ENCODE measurements at regions not wholly inside any gene's neighbourhood (a gene's known extent, or its start where the extent isn't known, plus 50 kb on each side); places are given as distances from the start of the nearest gene placed in this dataset.

GRCh38 chr10:123576706-123577105 is 89.4 kb upstream of the GPR26 start:
- POLR2A ChIA-PET: no interaction called here
- CTCF ChIA-PET: no interaction called here

GRCh38 chr10:123577921-123578461 is 88.2 kb upstream of the GPR26 start:
- ChIA-PET POLR2A (no interaction called here), CTCF (no interaction called here)

DNA sequence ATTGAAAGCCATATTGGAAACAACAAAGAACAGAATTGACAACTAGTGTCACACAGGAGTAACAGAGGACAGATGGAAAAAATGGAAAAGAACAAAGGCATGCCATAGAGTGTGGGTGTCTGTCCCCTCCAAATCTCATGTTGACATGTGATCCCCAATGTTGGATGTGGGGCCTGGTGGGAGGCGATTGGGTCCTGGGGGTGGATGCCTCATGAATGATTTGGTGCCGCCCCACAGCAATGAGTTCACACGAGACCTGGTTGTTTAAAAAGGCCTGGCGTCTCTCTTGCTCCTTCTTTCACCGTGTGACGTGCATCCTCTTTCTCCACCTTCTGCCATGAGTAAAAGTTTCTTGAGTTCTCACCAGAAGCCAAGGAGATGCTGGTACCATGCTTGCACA is 87.4 kb upstream of the GPR26 start:
- ChIA-PET POLR2A (no interaction called here), CTCF (interaction anchor here (0.6 kb wide), 1 partner anchor 1671 kb away, joined by 4 read pairs; no protein-coding TSS in a partner anchor)

DNA sequence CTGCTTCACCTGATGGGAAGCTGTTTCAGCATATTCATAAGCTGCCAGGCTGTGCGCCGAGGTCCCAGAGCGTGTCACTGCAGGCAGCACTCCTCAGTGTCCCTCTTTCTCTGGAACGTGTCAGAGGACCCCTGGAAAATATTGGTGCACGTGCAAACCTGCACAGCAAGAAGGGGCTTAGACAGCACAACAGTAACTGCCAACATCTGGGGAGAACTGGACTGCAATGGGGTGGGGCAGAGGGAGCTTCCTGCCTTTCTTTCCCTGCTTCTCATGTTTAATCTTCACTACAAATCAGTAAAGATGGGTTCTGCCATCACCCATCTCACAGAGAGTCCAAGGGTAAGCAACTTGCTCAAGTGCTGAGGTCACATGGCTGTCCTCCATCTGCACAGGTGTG is 86.5 kb upstream of the GPR26 start:
- ChIA-PET POLR2A (no interaction called here), CTCF (interaction anchor here (0.9 kb wide), 1 partner anchor 20 kb away, joined by 3 read pairs; no protein-coding TSS in a partner anchor)

DNA sequence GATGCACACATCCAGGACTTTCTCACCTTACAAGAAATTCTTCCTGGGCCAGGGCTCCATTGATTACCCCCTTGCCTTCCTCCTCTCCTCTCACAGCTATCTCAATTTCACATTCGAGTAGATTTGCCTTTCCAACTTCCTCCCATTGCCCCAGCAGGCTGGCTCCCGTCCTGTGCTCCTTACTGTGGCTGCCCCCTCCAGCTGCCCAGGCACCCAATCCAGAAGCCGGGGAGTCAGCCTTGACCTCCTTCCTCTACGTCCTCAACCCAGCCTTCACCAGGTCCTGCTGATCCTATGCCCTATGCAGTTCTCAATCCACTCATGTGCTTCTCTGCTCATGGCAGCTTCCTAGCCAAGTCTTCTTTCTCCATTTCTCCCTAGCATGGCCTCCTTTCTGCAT is 85.7 kb upstream of the GPR26 start:
- ChIA-PET POLR2A (interaction anchor here (0.5 kb wide), 1 partner anchor 13 kb away, joined by 3 read pairs; no protein-coding TSS in a partner anchor), CTCF (interaction anchor here (0.9 kb wide), 1 partner anchor 19 kb away, joined by 3 read pairs; no protein-coding TSS in a partner anchor)

DNA sequence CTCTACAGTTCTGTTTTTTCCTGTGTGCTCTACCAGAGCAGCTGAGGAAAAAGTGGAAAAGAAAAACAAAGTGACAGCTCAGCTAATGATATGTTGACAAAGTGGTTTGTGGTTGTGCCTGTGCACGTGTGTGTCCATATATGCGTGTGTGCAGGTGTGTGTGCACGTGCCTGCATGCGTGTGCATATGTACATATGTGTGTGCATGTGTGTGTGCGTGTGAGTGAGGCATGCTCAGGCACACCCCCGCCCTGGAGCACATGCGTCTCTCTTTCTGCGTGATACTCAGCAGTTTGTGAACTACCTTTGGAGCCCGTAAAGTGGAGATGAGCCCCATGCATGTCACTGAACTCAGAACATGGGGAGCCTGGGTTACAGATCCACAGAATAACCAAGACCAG is 84.5 kb upstream of the GPR26 start:
- POLR2A ChIA-PET: no interaction called here
- CTCF ChIA-PET: interaction anchor here (0.9 to 1.4 kb wide), 2 partner anchors 386 to 807 kb away, joined by 4 read pairs; no protein-coding TSS in a partner anchor

- ChIA-PET POLR2A (no interaction called here), CTCF (interaction anchor here (0.7 to 1.4 kb wide), 4 partner anchors 25 to 806 kb away, joined by 3 to 4 read pairs (median 4); no protein-coding TSS in a partner anchor)
Observed at GRCh38 chr10:123582084-123582989, 83.8 kb upstream of the GPR26 start.

DNA sequence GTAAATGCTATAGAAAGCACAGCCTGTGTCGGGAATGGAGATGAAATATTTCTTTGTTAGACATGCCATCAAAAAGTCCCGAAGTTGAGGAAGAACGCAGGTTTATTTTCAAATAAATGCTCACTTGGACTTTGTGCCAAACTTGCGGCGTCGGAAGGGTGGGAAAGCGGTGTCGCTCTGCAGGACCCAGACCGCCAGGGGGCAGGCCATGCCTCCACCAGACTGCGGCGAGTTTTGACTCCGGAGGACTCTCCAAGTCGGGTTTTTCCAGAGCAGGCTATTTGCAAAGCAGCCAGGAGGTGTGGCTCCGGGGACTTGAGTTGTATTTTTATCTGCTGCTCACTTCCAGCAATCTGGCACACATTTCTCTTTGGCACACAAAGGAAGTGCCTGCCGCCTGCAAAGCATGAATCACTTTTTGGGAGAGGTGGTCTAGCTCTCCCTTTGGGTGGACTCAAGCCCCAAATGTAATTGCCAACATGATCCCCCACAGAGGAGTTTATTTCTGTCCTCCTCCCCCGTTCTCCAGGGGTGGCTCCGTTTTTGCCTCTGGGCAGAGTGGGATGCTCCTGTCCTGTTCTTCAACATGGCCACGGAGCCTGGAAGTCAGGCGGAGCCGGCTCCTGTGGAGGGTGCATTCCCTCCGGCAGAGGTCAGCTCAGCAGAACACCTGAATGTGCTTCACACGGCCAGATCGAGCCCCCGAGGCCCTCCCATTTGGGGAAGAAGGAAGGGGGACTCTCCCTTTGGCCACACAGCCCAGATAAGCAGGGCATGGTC is 82.3 kb upstream of the GPR26 start:
- POLR2A ChIA-PET: no interaction called here
- CTCF ChIA-PET: no interaction called here

GRCh38 chr10:123584419-123584775 is 81.8 kb upstream of the GPR26 start:
- CTCF ChIA-PET: no interaction called here
- POLR2A ChIA-PET: no interaction called here

GRCh38 chr10:123585477-123586445 is 80.4 kb upstream of the GPR26 start:
- ChIA-PET POLR2A (no interaction called here), CTCF (interaction anchor here (0.6 kb wide), 1 partner anchor 1664 kb away, joined by 4 read pairs; no protein-coding TSS in a partner anchor)

DNA sequence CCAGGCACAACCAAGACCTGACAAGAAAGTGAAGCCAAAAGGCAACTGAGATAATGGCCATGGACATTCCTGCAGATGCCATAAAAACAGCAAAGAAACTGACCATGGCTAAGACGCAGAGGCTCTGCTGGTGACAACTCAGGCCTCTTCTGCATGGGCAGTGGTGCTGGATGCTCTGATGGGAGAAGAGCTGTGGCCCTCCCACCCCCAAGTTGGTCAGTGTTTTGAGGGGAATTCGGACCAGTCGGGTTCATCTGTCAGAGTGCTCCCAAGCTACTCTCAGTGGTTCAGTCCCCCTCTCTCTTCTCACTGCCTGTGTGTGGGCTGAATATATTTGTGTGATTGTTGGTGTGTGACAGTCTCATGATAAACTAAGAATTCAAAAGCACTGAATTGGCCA is 79.0 kb upstream of the GPR26 start:
- CTCF ChIA-PET: interaction anchor here (0.6 kb wide), 1 partner anchor 868 kb away, joined by 3 read pairs; no protein-coding TSS in a partner anchor
- POLR2A ChIA-PET: no interaction called here

DNA sequence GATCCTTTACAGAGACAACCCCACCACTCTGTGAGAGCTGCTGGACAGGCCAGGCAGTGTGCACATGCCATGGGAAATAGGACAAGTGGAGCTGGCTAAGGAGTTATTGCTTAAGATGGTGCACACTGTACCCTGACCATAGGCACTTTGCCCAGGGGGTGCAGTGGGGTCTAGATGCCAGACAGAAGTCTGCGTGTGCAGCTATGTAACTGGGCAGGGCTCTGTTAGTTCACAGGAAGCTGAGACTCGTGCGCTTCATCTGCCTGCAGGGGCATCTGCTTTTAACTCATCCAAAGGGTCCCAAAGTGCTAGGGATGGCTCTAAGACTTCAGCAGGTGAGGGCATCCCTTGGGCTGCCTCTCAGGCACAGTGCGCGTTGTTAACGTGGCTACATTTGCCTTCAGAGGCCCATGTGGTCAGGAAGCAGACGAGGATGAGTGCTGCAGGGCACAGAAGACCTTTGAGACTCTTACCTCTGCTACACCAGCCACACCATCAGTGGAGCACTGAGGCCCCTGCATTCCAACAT is 77.7 kb upstream of the GPR26 start:
- ChIA-PET CTCF (no interaction called here), POLR2A (no interaction called here)

GRCh38 chr10:123595661-123596060 is 70.5 kb upstream of the GPR26 start:
- CTCF ChIA-PET: no interaction called here
- POLR2A ChIA-PET: no interaction called here

DNA sequence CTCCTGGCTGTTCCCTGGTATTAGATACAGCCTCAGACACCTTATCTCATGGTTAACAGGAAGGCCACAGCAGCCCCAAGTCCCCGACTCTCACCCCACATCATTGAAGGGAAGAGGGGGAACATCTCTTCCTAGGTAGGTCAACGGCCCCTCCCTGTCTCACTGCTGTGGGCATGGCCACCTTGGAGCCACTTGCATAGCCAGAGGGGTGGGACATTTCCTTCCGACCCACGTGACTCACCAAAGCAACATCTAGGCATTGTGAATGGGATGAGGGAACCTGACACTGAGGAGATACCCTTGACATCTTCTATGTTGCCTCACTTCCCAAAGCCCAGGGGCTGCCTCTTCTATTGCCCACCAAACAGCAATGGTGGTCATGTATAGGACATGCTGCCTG is 68.5 kb upstream of the GPR26 start:
- CTCF ChIA-PET: no interaction called here
- POLR2A ChIA-PET: no interaction called here

DNA sequence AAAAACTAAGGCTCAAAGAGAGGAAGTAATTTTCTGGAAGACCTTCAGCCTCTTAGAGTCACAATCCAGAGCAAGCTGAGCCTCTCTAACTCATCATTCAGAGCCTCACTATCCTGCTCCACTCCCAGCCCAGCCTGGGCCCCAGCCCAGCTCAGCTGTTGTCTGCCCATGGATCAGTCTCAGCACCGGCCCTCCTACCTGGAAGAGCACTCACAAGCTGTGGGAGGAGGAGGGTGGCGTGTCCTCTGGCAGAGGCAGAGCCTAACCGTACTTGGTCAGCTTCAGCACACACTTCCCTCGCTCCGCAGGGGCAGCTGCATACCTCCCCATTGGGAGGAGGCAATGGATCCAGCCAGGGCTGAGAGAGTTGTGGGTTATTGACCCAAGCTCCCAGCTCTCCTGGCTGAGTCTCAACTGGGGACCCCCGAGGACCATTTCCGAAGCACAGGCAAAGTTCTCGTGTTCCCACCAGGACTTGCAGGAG is 66.7 kb upstream of the GPR26 start:
- ChIA-PET POLR2A (no interaction called here), CTCF (interaction anchor here (0.9 kb wide), 1 partner anchor 19 kb away, joined by 3 read pairs; no protein-coding TSS in a partner anchor)

- ChIA-PET POLR2A (no interaction called here), CTCF (no interaction called here)
Observed at GRCh38 chr10:123600177-123600576, 66.0 kb upstream of the GPR26 start.

GRCh38 chr10:123603130-123603529 is 63.0 kb upstream of the GPR26 start:
- POLR2A ChIA-PET: no interaction called here
- CTCF ChIA-PET: no interaction called here

GRCh38 chr10:123604506-123604905 is 61.6 kb upstream of the GPR26 start:
- POLR2A ChIA-PET: no interaction called here
- CTCF ChIA-PET: no interaction called here

GRCh38 chr10:123606006-123606405 is 60.1 kb upstream of the GPR26 start:
- POLR2A ChIA-PET: no interaction called here

More at GRCh38 chr10:123606006-123606405, 60.1 kb upstream of the GPR26 start:
- CTCF ChIA-PET: no interaction called here
